ENCODE measurements at regions not wholly inside any gene's neighbourhood (a gene's known extent, or its start where the extent isn't known, plus 50 kb on each side); places are given as distances from the start of the nearest gene placed in this dataset.

- no peak overlapping the region for H2AK5ac ChIP-seq (ENCODE audit: low read depth, low read length)
- H2BK5ac ChIP-seq (ENCODE audit: low read depth, low read length, poor library complexity, severe bottlenecking) = no peak overlapping the region
- H4K91ac ChIP-seq (ENCODE audit: insufficient read depth, low read depth, low read length) = no peak overlapping the region
- ChIA-PET CTCF (no interaction called here), POLR2A (ENCODE audit: unreplicated experiment) (no interaction called here)
- H3K14ac ChIP-seq (replicated peaks; ENCODE audit: low read depth, low read length) = no peak overlapping the region
- TF ChIP-seq CHD1 (IDR thresholded peaks at IDR 0.05; ENCODE audit: low read depth, low read length) = no peak
- TF ChIP-seq RAD21 (IDR thresholded peaks at IDR 0.05; ENCODE audit: low read length) = no peak
- TF ChIP-seq FOS (IDR thresholded peaks at IDR 0.05; ENCODE audit: low read depth, low read length) = no peak
- TF ChIP-seq POLR2A (IDR thresholded peaks at IDR 0.05; ENCODE audit: low read depth, low read length) = no peak
- TF ChIP-seq CTCF (conservative IDR thresholded peaks at IDR 0.05; ENCODE audit: low read depth, low read length) = no peak
- no peak for TF ChIP-seq RCOR1 (IDR thresholded peaks at IDR 0.05; ENCODE audit: insufficient replicate concordance, low read length)
- no peak for TF ChIP-seq USF2 (IDR thresholded peaks at IDR 0.05; ENCODE audit: low read depth, low read length)
- no peak for TF ChIP-seq ELK1 (IDR thresholded peaks at IDR 0.05; ENCODE audit: borderline replicate concordance, low read depth, low read length)
- TF ChIP-seq BHLHE40 (IDR thresholded peaks at IDR 0.05; ENCODE audit: low read depth, low read length) = no peak
- no peak for TF ChIP-seq RFX5 (IDR thresholded peaks at IDR 0.05; ENCODE audit: low read depth, low read length)
- no peak for TF ChIP-seq NFE2L2 (IDR thresholded peaks at IDR 0.05; ENCODE audit: low read depth, low read length)
- TF ChIP-seq CEBPB (IDR thresholded peaks at IDR 0.05; ENCODE audit: low read depth, low read length) = no peak
- TF ChIP-seq MXI1 (IDR thresholded peaks at IDR 0.05; ENCODE audit: borderline replicate concordance, low read depth, low read length) = no peak
- TF ChIP-seq SMC3 (IDR thresholded peaks at IDR 0.05; ENCODE audit: low read depth, low read length) = no peak
- no peak overlapping the region for H2BK120ac ChIP-seq (ENCODE audit: low read depth, low read length)
- no peak overlapping the region for H3K18ac ChIP-seq (ENCODE audit: low read depth, low read length)
- no peak overlapping the region for H3K4me2 ChIP-seq (ENCODE audit: low read depth, low read length)
- no peak overlapping the region for H2AFZ ChIP-seq (replicated peaks; ENCODE audit: low read length, poor library complexity)
- dilution Hi-C loops (cut with HindIII; ENCODE audit: low sequenced_read_pairs, unreplicated experiment) (no loop called here), intact Hi-C loops (cut with micrococcal nuclease) (no loop called here), in situ Hi-C loops (cut with MboI; ENCODE audit: low sequenced_read_pairs) (no loop called here)
- no peak overlapping the region for H2AK9ac ChIP-seq (replicated peaks; ENCODE audit: low read depth, low read length, poor library complexity)
- H3K4ac ChIP-seq (ENCODE audit: low read depth, low read length) = no peak overlapping the region
- H3K27me3 ChIP-seq (ENCODE audit: control insufficient read depth, insufficient read depth, low read length) = no peaks in the 10 kb centered on the region
- H3K4me1 ChIP-seq (ENCODE audit: control insufficient read depth, insufficient read depth, low read length) = no peaks in the 10 kb centered on the region
- H3K9me3 ChIP-seq (ENCODE audit: control insufficient read depth, insufficient read depth, low read length) = peaks cover 3% of the 10 kb centered on the region; the same call in 1 of the 2 replicates
- H3K56ac ChIP-seq (ENCODE audit: extremely low read depth, insufficient read depth, low read length) = no peak overlapping the region
- BruUV-seq (replicated peaks) = no TSS peak
- H3K9ac ChIP-seq (ENCODE audit: low read depth, low read length) = no peak overlapping the region
- no peaks in the 10 kb centered on the region for H4K20me1 ChIP-seq (ENCODE audit: insufficient read depth, low read length)
- H2BK20ac ChIP-seq (ENCODE audit: low read depth, low read length) = no peak overlapping the region
- no peak overlapping the region for H3K4me3 ChIP-seq (ENCODE audit: insufficient read depth, low read depth, low read length)
- no peaks in the 10 kb centered on the region for H3K79me1 ChIP-seq (ENCODE audit: low read depth in 1 of 2, low read length in 2 of 2)
- no peak for DNase-seq
- H2BK15ac ChIP-seq (ENCODE audit: low read depth, low read length) = no peak overlapping the region
- no peaks in the 10 kb centered on the region for H3K36me3 ChIP-seq (ENCODE audit: control insufficient read depth, insufficient read depth, low read length)
- no peak overlapping the region for H4K5ac ChIP-seq (ENCODE audit: low read depth, low read length)
- H4K8ac ChIP-seq (ENCODE audit: low read depth in 2 of 2, low read length in 2 of 2) = no peak overlapping the region
- no peak overlapping the region for H3K23ac ChIP-seq (ENCODE audit: low read depth, low read length)
- no peak overlapping the region for H3K27ac ChIP-seq (ENCODE audit: insufficient read depth, low read length)
- ATAC-seq (ENCODE audit: low read depth) = no peak
- no peaks in the 10 kb centered on the region for H3K9me1 ChIP-seq (ENCODE audit: insufficient read depth, low read length)
Observed at GRCh38 chr12:83664650-83665049, 977.9 kb downstream of the TMTC2 start.

Data from IMR-90 (cell line).